ENCODE measurements at regions not wholly inside any gene's neighbourhood (a gene's known extent, or its start where the extent isn't known, plus 50 kb on each side); places are given as distances from the start of the nearest gene placed in this dataset.
"Not testable (repeated sequence)": the region's sequence is repeated elsewhere in the genome, so short reads cannot be mapped to it uniquely, and the experiment has no call there.

DNA sequence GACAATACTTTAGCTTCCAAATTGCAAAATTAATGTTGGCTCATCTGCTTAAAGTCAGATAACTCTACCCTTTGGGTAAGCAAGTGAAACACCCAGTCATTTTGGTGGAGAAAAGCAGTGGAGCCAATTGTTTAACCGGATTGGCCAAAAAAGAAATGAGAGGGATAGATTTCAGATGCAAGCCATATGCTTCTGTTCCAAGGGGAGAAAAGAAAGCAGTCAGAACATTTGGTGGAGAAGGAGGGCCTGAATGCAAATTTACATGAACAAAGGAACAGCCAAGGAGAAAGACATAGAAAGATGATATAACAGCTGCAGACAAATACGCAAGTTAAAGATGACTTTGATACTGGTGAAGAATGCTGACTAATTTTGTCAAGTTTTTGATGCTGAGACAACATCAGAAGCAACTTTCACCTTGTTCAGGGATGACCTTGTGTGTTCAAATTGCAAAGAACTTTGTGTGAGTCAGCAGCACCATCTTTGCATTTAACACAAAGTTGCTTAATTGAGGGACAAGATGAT lies 173.1 kb downstream of the TGFB2 start:
- H3K4me3 Mint-ChIP-seq, result no peak overlapping the region
- no peak overlapping the region for H3K27ac Mint-ChIP-seq
- no peaks in the 10 kb centered on the region for H3K4me1 Mint-ChIP-seq (ENCODE audit: low read depth)
- no peaks in the 10 kb centered on the region for H3K9me3 Mint-ChIP-seq (ENCODE audit: low read depth)
- peaks cover 9% of the 10 kb centered on the region for H3K27me3 Mint-ChIP-seq
- H3K36me3 Mint-ChIP-seq, result no peaks in the 10 kb centered on the region

DNA sequence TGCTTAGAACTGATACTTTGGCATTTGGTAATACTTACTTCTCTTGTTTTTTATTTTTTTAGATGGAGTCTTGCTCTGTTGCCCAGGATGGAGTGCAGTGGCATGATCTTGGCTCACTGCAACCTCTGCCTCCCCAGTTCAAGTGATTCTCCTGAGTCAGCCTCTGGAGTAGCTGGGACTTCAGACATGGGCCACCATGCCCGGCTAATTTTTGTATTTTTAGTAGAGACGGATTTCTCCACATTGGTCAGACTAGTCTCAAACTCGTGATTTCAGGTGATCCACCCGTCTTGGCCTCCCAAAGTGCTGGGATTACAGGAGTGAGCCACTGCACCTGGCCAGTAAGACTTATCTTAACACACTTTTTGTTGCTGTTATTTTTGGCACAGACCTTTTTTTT lies 175.5 kb downstream of the TGFB2 start:
- not testable (repeated sequence) for H3K36me3 Mint-ChIP-seq; H3K9me3 Mint-ChIP-seq (ENCODE audit: low read depth); H3K4me1 Mint-ChIP-seq (ENCODE audit: low read depth); H3K27ac Mint-ChIP-seq; H3K4me3 Mint-ChIP-seq; H3K27me3 Mint-ChIP-seq

DNA sequence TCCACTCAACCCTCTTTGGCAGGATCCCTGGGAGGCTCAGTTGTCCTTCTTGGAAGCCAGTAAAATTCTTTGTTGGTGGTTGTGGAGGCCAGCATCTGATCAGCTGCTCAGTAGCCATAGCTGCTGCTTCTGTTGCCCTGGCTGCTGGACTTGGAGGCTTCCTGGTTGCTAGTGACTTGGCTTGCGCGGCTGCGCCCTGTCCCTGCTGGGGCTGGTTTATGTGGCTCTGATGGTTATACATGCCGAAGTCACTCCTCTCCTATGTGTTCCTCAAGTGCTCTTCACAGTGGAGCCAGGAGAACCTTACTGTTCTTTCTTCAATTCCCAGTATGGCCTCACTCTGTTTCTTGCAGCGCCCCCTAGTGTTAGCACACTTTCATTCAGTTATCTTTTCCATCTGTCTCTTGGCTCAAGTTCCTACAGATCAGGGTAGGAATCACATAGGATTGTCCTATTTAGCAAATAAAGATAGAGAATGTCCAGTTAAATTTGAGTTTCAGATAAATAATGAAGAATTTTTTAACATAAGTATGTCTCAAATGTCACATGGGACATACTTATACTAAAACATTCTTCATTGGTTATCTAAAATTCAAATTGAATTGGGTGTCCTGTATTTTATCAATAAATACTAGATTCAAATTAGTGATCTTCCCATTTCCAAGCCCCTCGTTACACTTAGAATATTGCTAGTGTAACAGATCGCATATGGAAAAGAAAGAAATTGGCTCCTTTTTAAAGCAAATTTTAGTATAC lies 176.5 kb downstream of the TGFB2 start:
- Mint-ChIP-seq H3K36me3 (no peaks in the 10 kb centered on the region), H3K4me1 (ENCODE audit: low read depth) (no peaks in the 10 kb centered on the region), H3K4me3 (no peak overlapping the region), H3K9me3 (ENCODE audit: low read depth) (no peaks in the 10 kb centered on the region), H3K27me3 (peaks cover 6% of the 10 kb centered on the region), H3K27ac (no peak overlapping the region)

GRCh38 chr1:218524526-218524925 lies 179.4 kb downstream of the TGFB2 start:
- Mint-ChIP-seq H3K27ac (no peak overlapping the region), H3K27me3 (peaks cover 4% of the 10 kb centered on the region), H3K9me3 (ENCODE audit: low read depth) (no peaks in the 10 kb centered on the region), H3K36me3 (no peaks in the 10 kb centered on the region), H3K4me3 (no peak overlapping the region), H3K4me1 (ENCODE audit: low read depth) (no peaks in the 10 kb centered on the region)

- Mint-ChIP-seq H3K9me3 (ENCODE audit: low read depth) (no peaks in the 10 kb centered on the region), H3K4me3 (no peak overlapping the region), H3K27me3 (peaks cover 4% of the 10 kb centered on the region), H3K4me1 (ENCODE audit: low read depth) (no peaks in the 10 kb centered on the region), H3K36me3 (no peaks in the 10 kb centered on the region), H3K27ac (no peak overlapping the region)
Measured at GRCh38 chr1:218525031-218525430, 179.9 kb downstream of the TGFB2 start.

DNA sequence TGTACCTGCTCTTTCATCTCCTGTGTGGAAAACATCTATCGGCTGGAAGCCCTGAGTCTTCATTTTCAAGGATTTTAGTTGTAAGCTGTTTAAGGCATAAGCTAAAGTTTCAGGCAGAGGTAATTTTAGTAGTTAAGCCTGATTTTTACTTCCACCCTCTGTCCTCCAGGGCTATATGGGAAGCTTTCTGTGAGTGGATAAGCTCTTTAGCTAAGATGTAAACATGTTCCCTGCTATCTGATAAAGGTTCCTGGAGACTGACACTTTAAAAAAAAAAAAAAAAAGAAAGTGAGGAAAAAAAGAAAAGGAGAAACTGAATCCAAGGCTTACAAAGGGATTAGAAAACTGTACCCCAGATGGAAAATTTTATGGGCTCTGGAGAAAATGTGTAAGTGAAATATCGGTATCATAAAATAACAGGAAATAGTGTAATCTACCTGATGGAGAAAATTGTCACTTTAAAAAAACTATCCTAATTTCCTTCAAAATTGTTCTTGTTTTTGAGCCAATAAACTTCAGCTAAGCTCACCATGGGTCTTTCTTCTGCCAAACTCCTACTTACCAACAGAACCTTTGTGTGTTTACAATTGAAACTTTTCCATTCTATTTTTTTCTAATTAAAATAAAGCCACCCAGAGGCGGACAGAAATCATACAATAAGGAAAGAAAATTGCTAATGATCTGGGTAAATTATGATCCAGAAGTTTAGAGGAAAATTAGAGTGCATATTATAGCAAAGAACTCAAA lies 180.5 kb downstream of the TGFB2 start:
- H3K4me1 Mint-ChIP-seq (ENCODE audit: low read depth), result no peaks in the 10 kb centered on the region
- H3K4me3 Mint-ChIP-seq, result no peak overlapping the region
- H3K27ac Mint-ChIP-seq, result no peak overlapping the region
- H3K36me3 Mint-ChIP-seq, result no peaks in the 10 kb centered on the region
- no peaks in the 10 kb centered on the region for H3K9me3 Mint-ChIP-seq (ENCODE audit: low read depth)
- H3K27me3 Mint-ChIP-seq, result no peaks in the 10 kb centered on the region

- H3K36me3 Mint-ChIP-seq, result no peaks in the 10 kb centered on the region
- no peak overlapping the region for H3K4me3 Mint-ChIP-seq
- no peak overlapping the region for H3K27ac Mint-ChIP-seq
- H3K27me3 Mint-ChIP-seq, result no peaks in the 10 kb centered on the region
- H3K9me3 Mint-ChIP-seq (ENCODE audit: low read depth), result no peaks in the 10 kb centered on the region
- H3K4me1 Mint-ChIP-seq (ENCODE audit: low read depth), result no peaks in the 10 kb centered on the region
Measured at GRCh38 chr1:218526198-218526580, 181.1 kb downstream of the TGFB2 start.

DNA sequence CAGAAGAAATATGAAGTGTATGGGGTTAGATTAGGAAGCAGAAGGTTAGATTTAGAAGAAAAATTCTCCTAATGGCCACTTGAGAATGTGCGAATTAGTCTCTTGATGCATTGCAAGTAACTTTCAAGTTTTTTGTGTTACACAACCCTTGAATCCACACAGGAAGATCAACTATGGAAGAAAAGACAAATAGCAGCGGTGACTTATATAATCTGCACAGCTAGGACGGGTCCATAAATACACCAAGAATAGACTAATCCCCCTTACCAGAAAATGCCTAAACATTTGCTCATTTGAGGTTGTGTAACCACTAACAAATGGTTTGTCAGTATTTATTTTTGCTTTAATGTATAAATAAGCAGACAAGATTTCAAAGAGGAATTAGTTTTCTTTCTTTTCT lies 182.6 kb downstream of the TGFB2 start:
- Mint-ChIP-seq H3K27me3 (no peaks in the 10 kb centered on the region), H3K4me3 (no peak overlapping the region), H3K9me3 (ENCODE audit: low read depth) (no peaks in the 10 kb centered on the region), H3K36me3 (no peaks in the 10 kb centered on the region), H3K4me1 (ENCODE audit: low read depth) (no peaks in the 10 kb centered on the region), H3K27ac (no peak overlapping the region)

- Mint-ChIP-seq H3K36me3 (no peaks in the 10 kb centered on the region), H3K27ac (no peak overlapping the region), H3K27me3 (peaks cover 3% of the 10 kb centered on the region), H3K4me1 (ENCODE audit: low read depth) (no peaks in the 10 kb centered on the region), H3K4me3 (no peak overlapping the region), H3K9me3 (ENCODE audit: low read depth) (no peaks in the 10 kb centered on the region)
Measured at GRCh38 chr1:218529646-218530300, 184.6 kb downstream of the TGFB2 start.

GRCh38 chr1:218531936-218532335 lies 186.8 kb downstream of the TGFB2 start:
- Mint-ChIP-seq H3K27me3 (peaks cover 5% of the 10 kb centered on the region), H3K27ac (no peak overlapping the region), H3K4me1 (ENCODE audit: low read depth) (no peaks in the 10 kb centered on the region), H3K9me3 (ENCODE audit: low read depth) (no peaks in the 10 kb centered on the region), H3K4me3 (no peak overlapping the region), H3K36me3 (no peaks in the 10 kb centered on the region)

- no peak overlapping the region for H3K4me3 Mint-ChIP-seq
- peaks cover 7% of the 10 kb centered on the region for H3K27me3 Mint-ChIP-seq
- no peak overlapping the region for H3K27ac Mint-ChIP-seq
- no peaks in the 10 kb centered on the region for H3K4me1 Mint-ChIP-seq (ENCODE audit: low read depth)
- no peaks in the 10 kb centered on the region for H3K36me3 Mint-ChIP-seq
- no peaks in the 10 kb centered on the region for H3K9me3 Mint-ChIP-seq (ENCODE audit: low read depth)
Measured at GRCh38 chr1:218536296-218536986, 191.3 kb downstream of the TGFB2 start.

DNA sequence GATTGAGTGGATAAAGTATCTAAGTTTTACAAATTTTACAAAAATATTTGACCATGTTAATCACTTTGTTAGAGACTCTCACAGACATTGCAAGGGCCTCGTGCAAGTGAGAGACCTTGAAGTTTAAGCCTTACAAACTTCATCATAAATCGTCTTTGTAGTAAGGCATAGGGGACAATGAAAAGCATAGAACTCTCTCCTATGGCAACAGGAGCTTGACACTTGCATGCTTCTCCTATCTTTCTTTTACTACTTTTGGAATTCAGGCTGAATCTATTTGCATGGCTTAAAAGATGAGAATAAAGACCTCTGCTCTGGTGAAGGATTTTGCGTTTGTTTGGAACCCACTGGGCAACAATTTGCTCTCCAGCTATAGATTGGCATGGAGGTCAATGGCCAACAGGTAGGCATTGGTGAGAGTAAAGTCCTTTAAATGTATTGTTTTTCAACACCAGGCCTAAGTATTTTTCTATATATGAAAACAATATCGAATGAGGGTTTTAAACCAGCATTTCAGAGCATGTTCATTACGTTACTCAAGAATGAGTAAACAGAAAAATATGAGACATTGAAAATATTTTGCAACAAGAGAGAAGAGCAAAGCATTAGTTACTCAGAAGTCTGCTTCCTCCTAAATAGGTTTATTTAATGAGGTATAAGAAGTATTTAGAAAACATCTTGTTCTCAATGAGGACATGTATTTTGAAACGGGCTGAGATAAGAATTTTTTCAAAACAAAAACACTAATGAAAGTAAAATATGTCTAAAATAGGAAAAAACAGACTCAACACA lies 192.2 kb downstream of the TGFB2 start:
- Mint-ChIP-seq H3K4me1 (ENCODE audit: low read depth) (no peaks in the 10 kb centered on the region), H3K27ac (no peak overlapping the region), H3K4me3 (no peak overlapping the region), H3K27me3 (peaks cover 7% of the 10 kb centered on the region), H3K36me3 (no peaks in the 10 kb centered on the region), H3K9me3 (ENCODE audit: low read depth) (no peaks in the 10 kb centered on the region)

GRCh38 chr1:218538341-218538740 lies 193.2 kb downstream of the TGFB2 start:
- H3K4me1 Mint-ChIP-seq (ENCODE audit: low read depth), result no peaks in the 10 kb centered on the region
- no peaks in the 10 kb centered on the region for H3K36me3 Mint-ChIP-seq
- H3K4me3 Mint-ChIP-seq, result no peak overlapping the region
- H3K27me3 Mint-ChIP-seq, result peaks cover 6% of the 10 kb centered on the region
- H3K9me3 Mint-ChIP-seq (ENCODE audit: low read depth), result no peaks in the 10 kb centered on the region
- H3K27ac Mint-ChIP-seq, result no peak overlapping the region

DNA sequence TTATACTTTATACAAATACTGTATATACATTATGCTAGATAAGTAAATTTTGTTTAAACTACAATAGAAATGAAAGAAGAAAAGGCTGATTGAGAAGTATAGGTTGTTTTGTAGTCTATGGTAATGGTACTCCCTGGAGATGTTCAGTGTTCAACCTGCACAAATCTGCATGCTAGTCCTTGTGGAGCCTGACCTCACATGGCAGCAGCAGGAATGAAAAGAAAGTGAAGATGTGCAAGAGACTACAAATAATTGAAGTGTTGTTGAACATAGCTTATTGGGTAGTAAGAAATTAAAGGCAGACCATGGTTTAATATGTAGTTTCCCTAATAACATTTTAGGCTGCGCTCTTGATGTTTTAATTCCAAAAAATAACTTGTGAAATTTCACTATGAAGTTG lies 201.2 kb downstream of the TGFB2 start:
- Mint-ChIP-seq H3K4me1 (ENCODE audit: low read depth) (no peaks in the 10 kb centered on the region), H3K9me3 (ENCODE audit: low read depth) (no peaks in the 10 kb centered on the region), H3K36me3 (no peaks in the 10 kb centered on the region), H3K27me3 (peaks cover 2% of the 10 kb centered on the region), H3K27ac (no peak overlapping the region), H3K4me3 (no peak overlapping the region)
